GM18499 (cell line): ENCODE measurements at regions not wholly inside any gene's neighbourhood (a gene's known extent, or its start where the extent isn't known, plus 50 kb on each side); places are given as distances from the start of the nearest gene placed in this dataset.
"Not testable (repeated sequence)": the region's sequence is repeated elsewhere in the genome, so short reads cannot be mapped to it uniquely, and the experiment has no call there.

Experiments used
- ATAC-seq: cut with Tn5 transposase; IDR thresholded peaks from one replicate; pipeline ENCODE4 v1.9.1; 2021; ENCODE audit warnings: moderate number of reproducible peaks; ENCODE audit not compliant: insufficient read depth, unreplicated experiment

DNA sequence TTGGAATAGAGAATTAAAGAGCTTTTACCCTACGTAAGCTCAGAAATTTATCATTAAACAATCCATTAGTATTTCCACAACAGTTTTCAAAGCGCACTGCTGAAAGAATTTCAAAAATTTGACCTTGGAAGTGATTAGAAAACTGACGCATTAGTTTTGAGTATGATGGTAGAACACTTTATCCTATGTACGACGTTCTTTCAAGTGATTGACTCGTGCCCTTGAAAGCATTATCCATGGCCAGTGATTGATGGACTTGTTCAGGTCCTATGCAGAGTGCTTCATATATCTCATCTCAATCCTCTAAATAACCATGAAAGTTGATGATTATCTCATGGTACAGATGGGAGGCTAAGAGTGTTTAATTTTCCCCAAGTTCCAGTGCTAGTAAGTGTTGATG is 697.2 kb downstream of the USP25 start:
- ATAC-seq, result no peak

DNA sequence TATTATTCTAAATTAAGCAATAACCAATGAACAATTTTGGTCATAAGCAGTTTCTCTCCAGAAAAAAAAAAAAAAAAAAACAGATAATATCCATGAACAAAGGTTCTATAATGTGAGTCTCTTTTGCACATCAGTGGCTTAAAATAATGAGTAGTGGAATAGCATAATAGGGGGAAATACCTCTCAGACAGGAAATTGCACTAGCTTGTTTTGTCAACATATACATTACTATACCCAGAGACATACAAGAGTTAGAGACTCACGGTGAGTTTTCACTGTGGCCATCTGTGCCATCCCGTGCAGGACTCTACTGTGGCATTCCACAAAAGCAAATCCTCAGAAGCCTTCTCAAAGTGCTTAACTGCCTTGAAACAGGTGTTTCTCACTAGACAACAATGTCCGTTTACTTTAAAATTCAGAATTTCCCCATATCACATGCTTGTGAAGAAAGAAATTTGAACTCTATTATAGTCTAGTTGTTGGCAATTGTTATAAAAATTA is 697.9 kb downstream of the USP25 start:
- no peak for ATAC-seq

DNA sequence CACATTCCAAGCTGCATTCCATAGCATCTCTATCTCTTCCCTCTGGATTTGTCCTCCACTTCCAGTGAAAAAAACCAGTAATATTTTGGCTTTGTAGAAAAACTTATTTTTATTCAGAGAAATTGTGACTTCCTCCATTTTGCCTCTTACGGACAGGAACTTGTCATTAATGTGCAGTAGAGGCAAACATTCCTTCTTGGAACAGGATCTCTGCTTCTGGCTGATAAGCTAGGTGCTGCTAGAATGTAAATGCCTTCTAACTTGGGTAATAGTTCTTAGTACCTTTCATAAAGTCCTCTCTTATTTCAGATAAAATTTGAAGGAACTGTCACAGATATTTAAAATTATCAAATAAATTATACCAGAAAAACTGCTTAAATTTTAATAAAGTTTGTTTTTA is 707.8 kb downstream of the USP25 start:
- no peak for ATAC-seq

DNA sequence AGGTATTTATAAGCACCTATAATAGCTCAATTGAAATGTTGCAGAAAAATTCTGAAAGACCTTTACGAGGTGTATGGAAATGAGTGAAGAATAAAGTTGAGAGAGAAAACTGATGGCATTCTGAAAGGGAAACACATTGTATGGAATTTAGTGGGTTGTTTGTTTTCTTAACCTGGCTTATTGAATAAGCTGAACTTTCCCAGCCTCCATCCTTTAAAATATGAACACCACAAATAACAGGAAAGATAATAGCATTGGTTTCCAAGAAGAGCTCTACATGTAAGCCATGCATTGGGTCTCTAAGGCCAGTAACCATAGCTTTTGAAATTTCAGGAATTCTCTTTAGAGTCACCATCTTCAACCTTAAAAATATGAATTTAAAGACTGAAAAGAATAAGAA is 709.0 kb downstream of the USP25 start:
- ATAC-seq, result no peak

DNA sequence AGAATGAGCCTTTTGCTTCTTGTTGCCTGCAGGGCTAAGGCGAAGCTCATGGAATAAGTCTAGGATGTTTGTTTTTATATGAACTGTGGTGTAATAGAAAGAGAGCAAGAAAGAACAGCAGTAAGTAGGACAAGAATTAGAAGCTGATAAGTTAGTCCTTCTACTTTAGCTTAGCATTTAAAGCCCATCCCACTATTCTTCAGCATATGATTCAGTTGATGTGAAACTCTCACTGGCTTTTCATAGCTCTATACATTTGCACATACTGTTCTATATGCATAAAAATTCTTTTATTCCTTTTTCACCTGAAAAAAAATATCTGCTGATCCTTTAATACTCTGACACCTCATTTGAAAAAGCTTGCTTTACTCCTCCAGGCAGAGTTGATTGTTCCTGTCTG is 712.0 kb downstream of the USP25 start:
- ATAC-seq, result no peak

DNA sequence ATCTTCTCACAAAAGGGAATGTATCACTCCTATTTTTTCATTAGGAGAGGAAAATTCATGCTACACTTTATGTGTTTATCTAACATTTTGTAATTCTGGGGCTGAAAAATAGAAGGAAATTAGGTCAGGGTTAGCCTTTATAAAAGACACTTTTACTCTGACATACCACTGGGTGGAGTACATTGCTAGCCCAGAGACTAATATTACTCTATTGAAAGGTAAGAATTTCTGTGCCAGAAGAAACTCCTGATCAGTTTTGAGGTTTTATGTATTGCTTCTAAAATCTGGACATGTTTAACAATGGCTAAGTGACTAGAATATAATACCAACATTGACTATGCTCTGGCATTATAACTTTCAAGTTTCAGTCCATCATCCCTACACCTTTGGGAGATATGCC is 724.6 kb downstream of the USP25 start:
- no peak for ATAC-seq

DNA sequence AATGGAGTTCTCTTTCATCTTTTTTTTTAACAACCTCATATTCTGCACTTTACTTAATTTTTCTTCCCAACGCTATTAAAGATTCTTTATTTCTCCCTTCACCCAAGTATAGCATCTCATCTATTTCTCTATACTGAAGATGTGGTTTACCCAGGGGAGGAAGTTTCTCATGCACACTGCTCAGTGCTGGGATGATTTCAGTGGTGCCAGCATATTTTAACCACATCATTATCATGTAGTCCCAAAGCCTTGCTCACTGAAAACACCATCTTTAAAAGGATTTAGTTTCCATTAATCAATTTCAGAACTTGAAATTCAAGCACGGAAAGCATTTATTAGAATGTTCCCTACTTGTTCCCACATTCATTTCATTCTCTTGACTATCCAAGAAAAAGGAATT is 725.7 kb downstream of the USP25 start:
- ATAC-seq, result no peak

DNA sequence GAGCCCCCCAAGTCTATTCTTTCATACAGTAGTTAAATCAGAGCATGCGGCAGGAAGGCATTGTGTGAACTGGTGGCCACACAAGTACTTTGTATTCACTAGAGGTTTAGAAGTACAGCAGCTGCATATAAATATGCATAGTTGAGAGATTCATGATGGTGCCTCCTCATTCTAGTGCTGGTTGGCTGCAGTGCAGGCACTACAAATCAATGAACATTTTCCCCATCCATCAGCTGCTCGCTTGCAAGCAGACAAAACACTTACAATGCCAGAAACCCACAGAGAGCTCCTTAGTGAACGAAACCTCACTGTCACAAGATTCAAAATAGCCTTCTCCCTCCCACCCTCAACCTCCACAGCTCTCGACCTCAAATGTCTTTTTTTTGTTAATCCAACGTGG is 726.2 kb downstream of the USP25 start:
- ATAC-seq, result no peak

DNA sequence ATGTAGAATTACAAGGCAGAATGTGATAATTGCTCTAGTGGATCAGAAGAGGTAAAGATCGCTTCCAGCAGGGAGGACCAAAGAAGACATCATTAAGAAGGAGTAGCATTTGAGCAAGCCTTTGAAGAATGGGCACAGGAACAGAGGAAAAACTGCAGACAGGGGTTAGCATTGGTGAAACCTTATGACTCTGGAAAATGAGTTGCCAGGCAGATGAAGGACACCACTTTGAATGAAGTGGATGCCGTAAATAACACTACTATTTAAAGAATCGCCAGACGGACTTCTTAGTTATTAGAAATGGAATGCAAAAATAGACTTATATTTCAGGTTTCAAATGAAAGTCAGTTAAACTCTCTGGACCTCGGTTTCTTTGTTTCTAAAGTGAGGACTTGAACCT is 727.7 kb downstream of the USP25 start:
- ATAC-seq, result no peak

DNA sequence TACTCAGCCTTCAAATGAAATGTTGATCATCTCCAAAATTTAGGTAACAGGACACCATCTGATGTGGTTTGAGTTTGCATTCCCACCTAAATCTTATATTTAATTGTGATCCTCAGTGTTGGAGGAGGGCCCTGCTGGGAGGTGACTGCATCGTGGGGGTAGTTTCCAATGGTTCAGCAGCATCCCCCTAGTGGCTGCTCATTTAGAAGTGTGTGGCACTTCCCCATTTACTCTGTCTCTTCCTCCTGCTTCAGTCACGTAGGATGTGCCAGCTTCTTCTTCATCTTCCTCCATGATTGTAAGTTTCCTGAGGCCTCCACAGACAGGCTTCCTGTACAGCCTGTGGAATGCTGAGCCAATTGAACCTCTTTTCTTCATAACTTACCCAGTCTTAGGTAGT is 731.2 kb downstream of the USP25 start:
- no peak for ATAC-seq

DNA sequence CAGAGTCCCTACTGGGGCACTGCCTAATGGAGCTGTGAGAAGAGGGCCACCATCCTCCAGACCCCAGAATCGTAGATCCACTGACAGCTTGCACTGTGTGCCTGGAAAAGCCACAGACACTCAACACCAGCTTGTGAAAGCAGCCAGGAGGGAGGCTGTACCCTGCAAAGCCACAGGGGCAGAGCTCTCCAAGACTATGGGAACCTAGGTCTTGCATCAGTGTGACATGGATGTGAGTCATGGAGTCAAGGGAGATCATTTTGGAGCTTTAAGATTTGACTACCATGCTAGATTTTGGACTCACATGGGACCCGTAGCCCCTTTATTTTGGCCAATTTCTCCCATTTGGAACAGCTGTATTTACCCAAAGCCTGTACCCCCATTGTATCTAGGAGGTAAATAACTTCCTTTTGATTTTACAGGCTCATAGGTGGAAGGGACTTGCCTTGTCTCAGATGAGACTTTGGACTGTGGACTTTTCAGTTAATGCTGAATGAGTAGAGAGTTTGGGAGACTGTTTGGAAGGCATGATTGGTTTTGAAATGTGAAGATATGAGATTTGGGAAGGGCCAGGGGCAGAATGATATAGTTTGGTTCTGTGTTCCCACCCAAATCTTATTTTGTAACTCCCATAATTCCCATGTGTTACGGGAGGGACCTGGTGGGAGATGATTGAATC is 734.6 kb downstream of the USP25 start:
- not testable (repeated sequence) for ATAC-seq

DNA sequence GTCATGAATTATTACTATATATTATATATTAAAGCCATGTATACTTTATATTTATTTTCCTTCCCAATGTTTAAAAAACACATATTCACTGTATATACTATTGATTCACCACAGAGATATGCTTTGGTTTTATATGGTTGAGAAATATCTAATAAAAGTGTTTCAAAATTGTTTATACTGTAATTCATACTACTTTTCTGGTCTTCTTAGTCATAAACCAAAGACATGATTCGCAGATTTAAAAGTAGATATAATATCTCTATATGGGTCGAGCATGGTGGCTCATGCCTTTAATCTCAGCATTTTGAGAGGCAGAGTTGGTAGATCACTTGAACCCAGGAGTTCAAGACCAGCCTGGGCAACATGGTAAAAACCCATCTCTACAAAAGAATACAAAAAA is 738.4 kb downstream of the USP25 start:
- no peak for ATAC-seq

DNA sequence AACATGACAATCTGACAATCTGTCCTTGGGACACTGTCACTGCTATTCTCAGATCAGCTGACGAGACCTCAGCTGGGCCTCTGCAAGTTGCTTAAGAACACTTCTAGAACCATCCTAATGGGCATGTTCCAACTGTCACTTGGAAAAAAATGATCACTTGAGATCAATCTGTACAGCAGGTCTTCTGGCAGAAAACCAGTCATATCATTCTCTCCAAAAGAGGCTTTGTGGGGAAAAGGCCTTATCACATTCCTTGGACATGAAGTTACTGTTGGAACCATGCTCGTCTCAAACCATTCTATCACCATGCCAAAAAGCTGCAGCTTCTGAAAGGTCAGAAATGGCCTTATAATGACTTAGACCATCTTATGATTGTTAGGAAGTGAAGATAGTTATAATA is 744.2 kb downstream of the USP25 start:
- ATAC-seq, result no peak

DNA sequence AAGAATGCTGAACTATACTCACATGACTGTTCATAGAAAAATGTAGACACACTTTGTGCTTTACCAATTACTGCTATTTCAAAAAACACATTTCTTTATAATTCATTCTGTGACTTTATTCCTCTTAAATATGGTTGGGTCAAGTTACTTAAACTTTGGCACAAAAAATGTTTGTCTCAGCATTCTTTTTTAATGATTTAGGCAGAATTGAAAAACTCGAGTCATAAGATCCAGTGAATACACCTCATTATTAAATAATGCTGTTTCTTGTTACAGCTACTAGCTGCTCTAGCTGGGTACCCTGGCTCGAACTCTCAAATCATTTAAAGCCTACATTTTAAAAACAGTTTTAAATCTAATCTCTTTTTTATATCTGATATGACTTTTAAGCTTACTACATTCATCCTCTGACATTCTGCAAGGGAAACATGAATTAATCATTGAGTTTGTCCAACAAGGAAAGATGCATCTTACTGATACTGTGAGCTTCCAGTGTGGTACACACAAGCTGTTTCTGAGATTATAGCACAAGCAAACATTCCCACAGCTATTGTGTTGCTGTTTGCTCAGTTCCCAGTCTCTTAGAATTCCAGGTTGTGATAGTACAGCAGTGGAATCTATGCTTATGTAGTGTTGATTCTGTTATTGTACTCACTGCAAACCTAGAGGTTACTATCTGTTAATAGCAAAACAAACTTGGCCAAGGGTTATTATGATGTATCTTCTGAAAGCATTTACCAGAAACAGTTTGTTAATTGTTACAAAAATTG is 746.5 kb downstream of the USP25 start:
- no peak for ATAC-seq

DNA sequence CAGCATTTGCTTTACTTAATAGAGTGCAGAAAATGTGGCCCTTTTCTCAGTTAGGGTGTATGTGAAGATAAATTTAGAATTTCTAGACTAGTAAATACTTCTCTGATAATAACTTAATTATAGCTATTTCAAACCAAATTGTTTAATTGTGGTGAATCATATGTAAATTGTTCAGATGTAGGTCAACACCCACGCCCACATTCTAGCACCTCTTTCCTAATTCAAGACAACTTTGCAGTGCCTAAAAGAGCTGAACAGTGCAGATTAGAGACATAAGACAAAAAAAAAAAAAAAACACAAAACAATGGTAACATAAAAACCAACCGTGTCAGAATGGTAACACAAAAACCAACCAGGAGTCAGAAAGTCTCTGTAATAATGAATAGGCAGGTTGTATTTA is 758.3 kb downstream of the USP25 start:
- no peak for ATAC-seq

DNA sequence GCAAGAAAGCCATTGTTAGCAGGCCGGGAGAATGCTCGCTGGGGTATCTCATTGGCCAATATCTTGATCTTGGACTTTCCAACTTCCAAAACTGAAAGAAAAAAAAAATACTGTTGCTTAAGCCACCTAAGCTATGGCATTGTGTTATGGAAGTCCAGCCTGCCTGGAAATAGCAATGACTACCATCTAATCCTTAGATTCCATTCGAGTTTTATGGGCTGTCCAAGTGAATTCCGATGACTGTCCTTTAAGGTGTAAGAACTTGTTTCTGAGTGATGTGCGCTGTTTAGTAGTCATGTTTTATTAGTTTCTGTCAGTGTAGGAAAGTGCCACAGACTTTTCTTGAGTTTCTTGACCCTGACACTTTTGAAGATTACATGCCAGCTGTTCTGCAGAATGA is 762.6 kb downstream of the USP25 start:
- no peak for ATAC-seq

DNA sequence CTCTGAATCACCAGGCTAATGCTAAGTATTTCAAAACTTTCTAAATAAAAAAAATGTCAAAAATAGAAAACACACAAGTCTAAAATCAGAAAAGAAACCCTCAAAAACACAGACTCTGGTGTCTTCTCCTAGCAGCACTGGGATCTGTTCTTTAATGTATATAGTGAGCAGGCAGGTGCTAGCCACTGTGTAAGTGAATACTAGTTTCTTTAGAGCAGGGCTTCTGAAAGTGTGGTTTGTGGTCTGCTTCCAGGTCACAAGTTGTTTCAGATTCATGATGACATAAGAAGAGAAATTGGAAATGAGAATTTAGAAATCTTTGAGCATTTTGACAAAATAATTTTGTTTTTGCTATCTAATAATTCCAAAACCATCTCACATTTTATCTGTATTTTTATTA is 763.1 kb downstream of the USP25 start:
- ATAC-seq, result no peak

DNA sequence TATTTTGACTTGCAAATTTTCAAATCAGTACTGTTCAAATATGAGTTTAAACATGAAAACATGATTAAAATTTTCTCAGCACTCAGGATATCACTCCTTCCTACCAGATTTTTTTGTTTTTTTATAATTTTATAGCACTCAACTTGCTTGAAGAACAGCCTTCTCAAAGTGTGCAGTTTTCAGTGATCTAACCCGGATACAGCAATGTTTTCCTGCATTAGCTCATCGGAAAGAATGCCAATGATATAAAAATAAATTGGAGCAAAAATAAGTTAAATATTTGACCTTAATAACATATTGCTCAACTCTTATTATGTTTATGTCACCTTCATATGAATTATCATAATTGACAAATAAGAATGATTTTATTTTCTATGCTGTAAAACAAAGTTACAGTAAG is 766.8 kb downstream of the USP25 start:
- no peak for ATAC-seq

DNA sequence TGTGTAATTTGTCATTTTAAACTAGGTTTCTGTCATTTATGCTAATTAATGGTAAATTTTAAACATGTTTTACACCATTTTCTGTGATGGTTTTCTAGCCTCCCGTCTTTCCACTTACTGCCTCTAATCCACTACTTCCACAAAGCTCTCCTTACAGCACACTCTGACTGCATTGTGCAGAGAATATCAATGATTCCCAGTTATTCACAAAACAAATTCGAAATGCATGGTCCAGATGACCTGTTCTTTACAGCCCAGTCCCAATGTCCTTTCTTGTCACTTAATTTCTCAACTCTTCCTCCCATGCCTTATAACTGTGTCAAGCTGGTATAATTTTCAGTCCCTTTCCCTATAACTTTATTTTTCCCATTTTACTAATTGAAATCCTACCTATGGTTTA is 770.5 kb downstream of the USP25 start:
- no peak for ATAC-seq

DNA sequence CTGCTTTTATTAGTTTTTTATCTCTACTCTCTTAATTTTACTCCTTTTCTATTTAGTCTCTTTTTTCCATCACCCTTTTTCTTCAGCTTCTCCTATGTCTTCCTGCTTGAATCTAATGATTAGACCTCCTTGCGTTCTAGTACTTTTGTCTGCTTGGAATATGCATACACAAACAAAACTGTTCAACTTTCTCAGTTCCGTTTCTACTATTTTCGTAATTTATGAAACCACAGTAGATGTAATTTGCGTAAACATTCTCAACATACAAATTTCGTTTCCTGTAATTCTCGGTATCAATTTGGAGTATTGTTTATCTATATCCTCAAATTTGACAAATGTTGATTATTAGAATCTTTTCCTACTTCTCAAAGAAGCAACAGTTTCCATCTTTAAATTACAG is 772.5 kb downstream of the USP25 start:
- no peak for ATAC-seq

DNA sequence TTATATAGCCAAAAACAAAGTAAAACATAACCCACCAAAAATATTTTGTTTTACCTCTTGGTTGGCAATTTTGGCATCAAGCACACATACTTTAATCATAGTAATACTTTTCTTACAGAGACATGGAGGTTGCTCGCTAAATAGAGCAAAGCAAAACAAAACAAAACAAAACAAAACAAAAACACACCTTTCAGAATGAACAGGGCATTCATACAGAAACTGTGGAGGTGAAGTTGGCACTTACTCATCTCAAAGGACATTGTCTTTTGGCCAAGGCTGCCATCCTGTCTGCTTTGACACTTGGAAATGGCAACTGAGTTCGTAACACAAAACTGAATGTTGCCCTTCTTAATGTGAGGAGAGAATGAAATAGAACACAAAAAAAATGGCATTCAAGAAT is 773.1 kb downstream of the USP25 start:
- ATAC-seq, result no peak

DNA sequence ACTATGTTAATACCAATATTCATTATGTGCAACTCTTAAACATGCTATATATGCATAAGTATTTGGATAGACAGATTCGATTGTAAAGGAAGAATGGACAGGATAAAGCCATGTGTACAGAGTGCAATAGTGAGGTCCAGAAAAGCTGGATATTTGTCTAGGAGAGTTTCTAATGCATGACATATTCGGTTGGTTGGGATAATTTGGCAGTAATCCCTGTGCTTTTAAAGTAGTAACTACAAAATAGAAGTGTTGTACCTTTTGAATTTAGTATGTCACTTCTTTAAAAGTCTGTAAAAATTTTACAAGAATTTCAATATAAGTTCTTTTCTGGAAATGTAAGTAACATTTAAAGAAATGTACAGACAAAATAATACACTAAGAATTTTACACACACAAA is 774.5 kb downstream of the USP25 start:
- no peak for ATAC-seq
